Transverse colon (tissue), 4 donors: ENCODE measurements at regions not wholly inside any gene's neighbourhood (a gene's known extent, or its start where the extent isn't known, plus 50 kb on each side); places are given as distances from the start of the nearest gene placed in this dataset.

Source experiments
- CTCF ChIP-seq, 5 experiments: fragments of 200-600 bp in 3 of 5; fragments of 450-650 bp in 2 of 5; sonication (generic) in 3 of 5; IDR thresholded peaks; 1 replicate in 2 of 5; 2 replicates in 3 of 5; pipeline ENCODE4 v1.5.1; 2016 to 2017; ENCODE audit warnings: antibody characterized with exemption in 5 of 5, inconsistent platforms in 3 of 5, mild to moderate bottlenecking in 2 of 5, moderate library complexity in 1 of 5
- EP300 ChIP-seq: sonication (generic); formaldehyde crosslinking; IDR thresholded peaks from one replicate; pipeline ENCODE4 v1.6.1; 2017; ENCODE audit warnings: antibody characterized with exemption, low read depth
- POLR2A ChIP-seq: fragments of 450-650 bp; IDR thresholded peaks from one replicate; pipeline ENCODE4 v1.6.1; 2016; ENCODE audit warnings: antibody characterized with exemption, mild to moderate bottlenecking, moderate library complexity
- POLR2AphosphoS5 ChIP-seq, 3 donors: sonication (generic); formaldehyde crosslinking; IDR thresholded peaks; one replicate each; pipeline ENCODE4 v1.6.1; 2016; ENCODE audit warnings: antibody characterized with exemption in 3 of 3

- TF ChIP-seq CTCF (IDR thresholded peaks at IDR 0.05) (no peak), EP300 (no peak), POLR2AphosphoS5 (IDR thresholded peaks at IDR 0.05) (no peak), POLR2A (no peak)
Observed at GRCh38 chr10:44854693-44855350, 56.3 kb upstream of the TMEM72 start.
